Mesenchymal stem cell (in vitro differentiated cells and primary cell): ENCODE measurements at regions not wholly inside any gene's neighbourhood (a gene's known extent, or its start where the extent isn't known, plus 50 kb on each side); places are given as distances from the start of the nearest gene placed in this dataset.

Experiments used
- DNase-seq: peaks from one replicate; pipeline ENCODE4 v3.0.0-alpha.2; 2013
- H2AFZ ChIP-seq: one replicate; pipeline ENCODE4 v1.6.1; 2013; ENCODE audit warnings: low read depth, mild to moderate bottlenecking, control low read depth, inconsistent platforms, low read length, moderate library complexity
- H2AK5ac ChIP-seq: 2 replicates; pipeline ENCODE4 v1.6.1; 2013; ENCODE audit warnings: low read length, moderate library complexity, mild to moderate bottlenecking, inconsistent platforms; ENCODE audit not compliant: severe bottlenecking
- H2BK120ac ChIP-seq: one replicate; pipeline ENCODE4 v1.6.1; 2013; ENCODE audit warnings: low read depth, mild to moderate bottlenecking, inconsistent platforms, low read length, moderate library complexity
- H2BK12ac ChIP-seq, 2 experiments: one replicate each; pipeline ENCODE4 v1.6.1; 2013; ENCODE audit warnings: inconsistent platforms in 2 of 2, low read length in 2 of 2, mild to moderate bottlenecking in 2 of 2, moderate library complexity in 2 of 2, control low read depth in 1 of 2
- H2BK15ac ChIP-seq: one replicate; pipeline ENCODE4 v1.6.1; 2013; ENCODE audit warnings: mild to moderate bottlenecking, low read depth, inconsistent platforms; ENCODE audit not compliant: poor library complexity, severe bottlenecking
- H2BK5ac ChIP-seq: 2 replicates; pipeline ENCODE4 v1.6.1; 2013; ENCODE audit warnings: low read depth, mild to moderate bottlenecking, low read length, control low read depth, inconsistent platforms; ENCODE audit not compliant: poor library complexity, severe bottlenecking
- H3K14ac ChIP-seq, 2 experiments: one replicate each; pipeline ENCODE4 v1.6.1; 2013; ENCODE audit warnings: inconsistent platforms in 2 of 2, low read length in 2 of 2, control low read depth in 1 of 2, mild to moderate bottlenecking in 1 of 2, moderate library complexity in 1 of 2
- H3K18ac ChIP-seq, 2 experiments: one replicate each; pipeline ENCODE4 v1.6.1; 2013; ENCODE audit warnings: inconsistent platforms in 2 of 2, low read length in 2 of 2, control low read depth in 1 of 2, low read depth in 1 of 2, mild to moderate bottlenecking in 1 of 2
- H3K23ac ChIP-seq, 2 experiments: one replicate each; pipeline ENCODE4 v1.6.1; 2013; ENCODE audit warnings: inconsistent platforms in 2 of 2, low read length in 2 of 2, mild to moderate bottlenecking in 2 of 2, moderate library complexity in 2 of 2, control low read depth in 1 of 2
- H3K27ac ChIP-seq: 2 replicates; pipeline ENCODE4 v1.5.1; 2013; ENCODE audit warnings: mild to moderate bottlenecking, moderate library complexity, low read length, control low read depth, inconsistent platforms; ENCODE audit not compliant: poor library complexity, severe bottlenecking
- H3K27me3 ChIP-seq, 2 experiments: 2 replicates each; pipeline versions ENCODE4 v1.6.1 to v1.7.0; 2013; ENCODE audit warnings: low read length in 2 of 2, mild to moderate bottlenecking in 2 of 2, moderate library complexity in 2 of 2, control low read depth in 1 of 2, inconsistent platforms in 1 of 2; ENCODE audit not compliant: control insufficient read depth in 1 of 2, insufficient read depth in 1 of 2
- H3K36me3 ChIP-seq, 2 experiments: 2 replicates each; pipeline versions ENCODE4 v1.6.1 to v1.7.0; 2013; ENCODE audit warnings: low read length in 2 of 2, control low read depth in 1 of 2, inconsistent platforms in 1 of 2, low read depth in 1 of 2, mild to moderate bottlenecking in 1 of 2; ENCODE audit not compliant: insufficient read depth in 2 of 2, control insufficient read depth in 1 of 2
- H3K4ac ChIP-seq, 2 experiments: one replicate each; pipeline ENCODE4 v1.6.1; 2013; ENCODE audit warnings: inconsistent platforms in 2 of 2, low read length in 2 of 2, mild to moderate bottlenecking in 2 of 2, moderate library complexity in 2 of 2, control low read depth in 1 of 2, low read depth in 1 of 2
- H3K4me1 ChIP-seq: 2 replicates; pipeline ENCODE4 v1.6.1; 2013; ENCODE audit warnings: low read depth, low read length, control low read depth; ENCODE audit not compliant: control insufficient read depth, insufficient read depth
- H3K4me2 ChIP-seq: 2 replicates; pipeline ENCODE4 v1.6.1; 2013; ENCODE audit warnings: low read length, mild to moderate bottlenecking, inconsistent platforms; ENCODE audit not compliant: poor library complexity, severe bottlenecking
- H3K4me3 ChIP-seq, 2 experiments: 2 replicates each; pipeline versions ENCODE4 v1.5.1 to v1.7.0; 2013; ENCODE audit warnings: low read length in 2 of 2, mild to moderate bottlenecking in 2 of 2, control low read depth in 1 of 2, low read depth in 1 of 2; ENCODE audit not compliant: insufficient read depth in 1 of 2
- H3K79me1 ChIP-seq: replicated peaks from 2 replicates; pipeline ENCODE4 v1.6.1; 2013; ENCODE audit warnings: mild to moderate bottlenecking, control low read depth, low read length, inconsistent platforms; ENCODE audit not compliant: poor library complexity, severe bottlenecking
- H3K9ac ChIP-seq: 2 replicates; pipeline ENCODE4 v1.7.0; 2013; ENCODE audit warnings: mild to moderate bottlenecking, low read length, moderate library complexity
- H3K9me3 ChIP-seq: 2 replicates; pipeline ENCODE4 v1.7.0; 2013; ENCODE audit warnings: mild to moderate bottlenecking, low read length; ENCODE audit not compliant: control insufficient read depth
- H4K8ac ChIP-seq: one replicate; pipeline ENCODE4 v1.6.1; 2013; ENCODE audit warnings: inconsistent platforms, mild to moderate bottlenecking, low read length, moderate library complexity
- H4K91ac ChIP-seq: one replicate; pipeline ENCODE4 v1.6.1; 2013; ENCODE audit warnings: mild to moderate bottlenecking, low read length, inconsistent platforms
- WGBS: methylation state at CpG from one replicate; pipeline ENCODE4 v1.1.7; 2013; ENCODE audit warnings: mixed read lengths; 5-methylcytosine and 5-hydroxymethylcytosine counted together

DNA sequence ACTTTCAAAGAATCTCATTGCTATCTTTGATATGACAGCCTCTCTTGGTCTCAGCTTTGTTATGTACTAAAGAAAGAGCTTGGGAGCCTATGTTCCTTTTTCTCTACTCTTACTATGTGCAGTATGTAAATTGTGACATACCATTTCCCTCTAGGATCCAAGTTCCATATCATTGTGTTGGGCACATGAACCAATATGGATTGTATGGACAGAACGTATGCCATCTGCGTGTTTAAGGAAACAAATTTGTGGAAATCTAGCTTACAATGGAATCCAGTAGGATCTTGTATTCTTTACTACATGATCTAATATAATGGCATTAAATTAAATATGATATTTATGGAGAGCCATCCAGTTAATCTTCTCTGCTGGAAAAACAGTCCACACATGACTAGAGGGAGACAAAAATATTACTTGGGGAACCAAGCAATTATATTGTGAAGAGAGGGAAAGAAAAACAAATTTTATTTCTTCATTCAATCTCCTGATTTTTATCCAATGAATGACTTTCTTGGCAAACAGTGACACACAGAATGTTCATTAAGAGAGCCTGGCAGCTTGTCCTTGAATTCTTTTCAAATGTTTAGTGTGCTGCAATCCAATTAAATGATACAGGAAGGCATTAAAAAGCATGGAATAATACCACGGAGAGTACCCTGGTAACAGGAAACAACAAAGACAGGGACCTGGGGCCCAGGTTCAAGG is 106.5 kb upstream of the DAB1 start:
- H2BK120ac ChIP-seq: no peak overlapping the region
- H3K4me2 ChIP-seq: no peak overlapping the region
- H3K27ac ChIP-seq: no peak overlapping the region
- H3K9ac ChIP-seq: no peak overlapping the region
- no peaks in the 10 kb centered on the region for H3K4me1 ChIP-seq
- no peak overlapping the region for H3K23ac ChIP-seq
- H2BK5ac ChIP-seq: no peak overlapping the region
- H2AFZ ChIP-seq: no peak overlapping the region
- no peak overlapping the region for H3K14ac ChIP-seq
- DNase-seq: no peak
- H3K79me1 ChIP-seq: no peaks in the 10 kb centered on the region
- H3K36me3 ChIP-seq: no peaks in the 10 kb centered on the region
- H4K91ac ChIP-seq: no peak overlapping the region
- no peak overlapping the region for H2BK15ac ChIP-seq
- no peak overlapping the region for H2AK5ac ChIP-seq
- no peak overlapping the region for H4K8ac ChIP-seq
- peaks cover 9% of the 10 kb centered on the region for H3K9me3 ChIP-seq
- no peaks in the 10 kb centered on the region for H3K27me3 ChIP-seq
- no peak overlapping the region for H2BK12ac ChIP-seq
- no peak overlapping the region for H3K4me3 ChIP-seq
- no peak overlapping the region for H3K4ac ChIP-seq
- no peak overlapping the region for H3K18ac ChIP-seq
- 75% methylated on average over 3 of the region's 3 CpGs for WGBS

- H3K23ac ChIP-seq: no peak overlapping the region
- H3K36me3 ChIP-seq: no peaks in the 10 kb centered on the region
- no peak overlapping the region for H3K9ac ChIP-seq
- no peak for DNase-seq
- no peak overlapping the region for H3K4ac ChIP-seq
- H4K91ac ChIP-seq: no peak overlapping the region
- no peak overlapping the region for H3K27ac ChIP-seq
- H2AFZ ChIP-seq: no peak overlapping the region
- no peak overlapping the region for H3K14ac ChIP-seq
- no peak overlapping the region for H2BK120ac ChIP-seq
- H2BK15ac ChIP-seq: no peak overlapping the region
- no peak overlapping the region for H3K4me3 ChIP-seq
- H3K18ac ChIP-seq: no peak overlapping the region
- no peaks in the 10 kb centered on the region for H3K27me3 ChIP-seq
- H2BK5ac ChIP-seq: no peak overlapping the region
- no peaks in the 10 kb centered on the region for H3K4me1 ChIP-seq
- no peaks in the 10 kb centered on the region for H3K79me1 ChIP-seq
- peaks cover 5% of the 10 kb centered on the region for H3K9me3 ChIP-seq
- H3K4me2 ChIP-seq: no peak overlapping the region
- no peak overlapping the region for H2AK5ac ChIP-seq
- no peak overlapping the region for H2BK12ac ChIP-seq
- WGBS: 93% methylated on average over 3 of the region's 3 CpGs
- no peak overlapping the region for H4K8ac ChIP-seq
Measured at GRCh38 chr1:57522575-57522974, 98.7 kb upstream of the DAB1 start.

- Histone ChIP-seq H4K8ac (no peak overlapping the region), H3K4ac (no peak overlapping the region), H2BK120ac (no peak overlapping the region), H2AFZ (no peak overlapping the region), H3K18ac (no peak overlapping the region), H3K36me3 (no peaks in the 10 kb centered on the region), H3K23ac (no peak overlapping the region), H3K14ac (no peak overlapping the region), H2BK5ac (no peak overlapping the region), H3K9me3 (no peaks in the 10 kb centered on the region), H3K4me3 (no peak overlapping the region), H3K9ac (no peak overlapping the region), H2AK5ac (no peak overlapping the region), H3K79me1 (no peaks in the 10 kb centered on the region), H3K27ac (no peak overlapping the region), H3K27me3 (no peaks in the 10 kb centered on the region), H2BK15ac (no peak overlapping the region), H4K91ac (no peak overlapping the region), H3K4me2 (no peak overlapping the region), H2BK12ac (no peak overlapping the region), H3K4me1 (no peaks in the 10 kb centered on the region)
- no peak for DNase-seq
- WGBS: 70% methylated on average over 4 of the region's 5 CpGs
Measured at GRCh38 chr1:57520743-57521515, 97.1 kb upstream of the DAB1 start.

GRCh38 chr1:57518496-57518895 is 94.6 kb upstream of the DAB1 start:
- H2AFZ ChIP-seq: no peak overlapping the region
- 47% methylated on average over 3 of the region's 3 CpGs for WGBS
- H2BK15ac ChIP-seq: no peak overlapping the region

More at GRCh38 chr1:57518496-57518895, 94.6 kb upstream of the DAB1 start:
- Histone ChIP-seq H4K91ac (no peak overlapping the region), H3K4me1 (no peaks in the 10 kb centered on the region), H3K14ac (no peak overlapping the region), H3K4me3 (no peak overlapping the region), H3K18ac (no peak overlapping the region), H3K23ac (no peak overlapping the region), H3K79me1 (no peaks in the 10 kb centered on the region), H2BK12ac (no peak overlapping the region), H3K36me3 (no peaks in the 10 kb centered on the region), H3K4me2 (no peak overlapping the region), H3K4ac (no peak overlapping the region), H2BK5ac (no peak overlapping the region), H3K27me3 (no peaks in the 10 kb centered on the region), H2AK5ac (no peak overlapping the region), H3K27ac (no peak overlapping the region), H4K8ac (no peak overlapping the region), H3K9me3 (no peaks in the 10 kb centered on the region), H3K9ac (no peak overlapping the region), H2BK120ac (no peak overlapping the region)
- no peak for DNase-seq
